ENCODE measurements at regions not wholly inside any gene's neighbourhood (a gene's known extent, or its start where the extent isn't known, plus 50 kb on each side); places are given as distances from the start of the nearest gene placed in this dataset.

DNA sequence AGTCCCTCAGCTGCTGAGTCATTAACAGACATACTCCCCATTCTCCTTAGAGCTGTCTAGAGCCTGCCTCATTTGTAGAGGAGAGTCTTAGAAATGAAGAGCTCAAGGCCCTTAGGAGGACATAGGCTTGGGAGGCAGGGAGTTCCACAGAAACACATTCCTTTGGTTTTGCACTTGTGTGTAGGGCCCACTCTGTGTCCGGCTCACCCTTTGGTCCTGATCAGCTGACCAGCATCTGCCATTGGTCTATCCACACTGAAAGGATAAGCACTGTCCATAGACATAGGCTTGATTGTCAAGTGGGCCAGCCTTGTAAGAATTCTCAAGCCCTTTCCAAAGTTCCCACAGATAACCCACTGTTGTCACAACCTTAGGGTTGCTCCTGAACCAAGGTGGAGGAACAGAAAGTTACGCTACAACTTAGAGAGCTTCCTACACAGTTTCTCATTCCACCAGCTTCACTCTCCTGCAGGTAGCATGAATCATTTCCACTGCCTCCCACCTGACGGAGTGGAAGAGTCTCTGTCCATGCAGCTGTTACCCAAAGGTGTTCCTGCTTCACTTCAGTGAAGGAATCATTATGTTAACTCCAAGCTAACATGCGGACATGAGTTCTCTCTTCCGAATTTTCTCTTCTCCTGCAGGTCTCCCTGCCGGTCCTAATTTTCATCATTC lies 96.1 kb downstream of the TNFSF18 start:
- TF ChIP-seq, protein P1, sequence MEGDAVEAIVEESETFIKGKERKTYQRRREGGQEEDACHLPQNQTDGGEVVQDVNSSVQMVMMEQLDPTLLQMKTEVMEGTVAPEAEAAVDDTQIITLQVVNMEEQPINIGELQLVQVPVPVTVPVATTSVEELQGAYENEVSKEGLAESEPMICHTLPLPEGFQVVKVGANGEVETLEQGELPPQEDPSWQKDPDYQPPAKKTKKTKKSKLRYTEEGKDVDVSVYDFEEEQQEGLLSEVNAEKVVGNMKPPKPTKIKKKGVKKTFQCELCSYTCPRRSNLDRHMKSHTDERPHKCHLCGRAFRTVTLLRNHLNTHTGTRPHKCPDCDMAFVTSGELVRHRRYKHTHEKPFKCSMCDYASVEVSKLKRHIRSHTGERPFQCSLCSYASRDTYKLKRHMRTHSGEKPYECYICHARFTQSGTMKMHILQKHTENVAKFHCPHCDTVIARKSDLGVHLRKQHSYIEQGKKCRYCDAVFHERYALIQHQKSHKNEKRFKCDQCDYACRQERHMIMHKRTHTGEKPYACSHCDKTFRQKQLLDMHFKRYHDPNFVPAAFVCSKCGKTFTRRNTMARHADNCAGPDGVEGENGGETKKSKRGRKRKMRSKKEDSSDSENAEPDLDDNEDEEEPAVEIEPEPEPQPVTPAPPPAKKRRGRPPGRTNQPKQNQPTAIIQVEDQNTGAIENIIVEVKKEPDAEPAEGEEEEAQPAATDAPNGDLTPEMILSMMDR (optimal IDR thresholded peaks at IDR 0.05 in 1 of 3, IDR thresholded peaks at IDR 0.05 in 1 of 3, conservative IDR thresholded peaks at IDR 0.05 in 1 of 3; ENCODE audit: extremely low read depth in 1 of 3, insufficient read depth in 2 of 3, low read length in 3 of 3): no peak
- no peak for TF ChIP-seq EZH2 (IDR thresholded peaks at IDR 0.05; ENCODE audit: low read length)
